Thyroid gland (tissue), 4 donors: ENCODE measurements at regions not wholly inside any gene's neighbourhood (a gene's known extent, or its start where the extent isn't known, plus 50 kb on each side); places are given as distances from the start of the nearest gene placed in this dataset.

Source experiments
- DNase-seq, 2 donors: peaks; one replicate each; pipeline ENCODE4 v3.0.0-alpha.2; 2019
- H3K27ac ChIP-seq, 3 donors: fragments of 200-600 bp; sonication (generic); 1 replicate in 2 of 3; 2 replicates in 1 of 3; pipeline ENCODE4 v1.5.1; 2016 to 2019; ENCODE audit warnings: mild to moderate bottlenecking in 1 of 3, moderate library complexity in 1 of 3
- H3K27me3 ChIP-seq: fragments of 200-600 bp; sonication (generic); one replicate; pipeline ENCODE4 v1.5.1; 2019
- H3K36me3 ChIP-seq, 2 donors: fragments of 200-600 bp; sonication (generic); one replicate each; pipeline ENCODE4 v1.5.1; 2016 to 2019
- H3K4me1 ChIP-seq, 2 donors: fragments of 200-600 bp; sonication (generic); one replicate each; pipeline ENCODE4 v1.5.1; 2017 to 2019
- H3K4me3 ChIP-seq, 3 donors: fragments of 200-600 bp; sonication (generic); replicated peaks in 1 of 3; 1 replicate in 2 of 3; 2 replicates in 1 of 3; pipeline ENCODE4 v1.5.1; 2016; ENCODE audit warnings: mild to moderate bottlenecking in 1 of 3
- H3K9me3 ChIP-seq: fragments of 200-600 bp; sonication (generic); one replicate; pipeline ENCODE4 v1.5.1; 2017
- CTCF ChIP-seq, 6 experiments: fragments of 200-600 bp in 3 of 6; fragments of 450-650 bp in 3 of 6; sonication (generic) in 3 of 6; IDR thresholded peaks; one replicate each; pipeline ENCODE4 v1.5.1; 2016 to 2019; ENCODE audit warnings: antibody characterized with exemption in 6 of 6, mild to moderate bottlenecking in 2 of 6, inconsistent platforms in 1 of 6, moderate library complexity in 1 of 6
- POLR2A ChIP-seq, 2 donors: fragments of 450-650 bp; IDR thresholded peaks; one replicate each; pipeline ENCODE4 v1.6.1; 2017; ENCODE audit warnings: antibody characterized with exemption in 2 of 2, mild to moderate bottlenecking in 2 of 2, moderate library complexity in 1 of 2
- WGBS, 2 donors: methylation state at CpG; one replicate each; pipeline ENCODE4 v1.1.5; 2017; 5-methylcytosine and 5-hydroxymethylcytosine counted together
- intact Hi-C: fragments of 100-400 bp; cut with DNase I; formaldehyde crosslinking; loops from one replicate; pipeline ENCODE4 v1.15.1; 2023

DNA sequence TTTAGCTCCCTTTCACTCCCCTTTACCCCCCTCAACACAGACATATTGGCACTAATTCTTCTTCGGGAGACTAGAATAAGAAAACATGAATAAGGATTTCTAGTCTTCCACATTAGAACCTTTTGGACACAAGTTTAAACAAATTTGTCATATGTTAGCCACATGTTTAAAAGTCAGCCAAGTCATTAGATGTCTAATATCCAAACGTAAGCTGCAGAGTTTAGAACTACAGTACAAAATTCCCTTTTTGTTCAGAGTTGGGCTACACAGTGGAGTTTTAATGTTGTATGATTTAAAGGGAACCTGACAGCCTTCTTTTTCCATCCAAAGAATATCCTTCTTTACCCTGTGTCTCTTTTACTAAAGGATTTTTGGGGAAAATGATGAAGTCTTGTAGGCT, 79.8 kb downstream of the PDE6H start:
- no peak overlapping the region for H3K27ac ChIP-seq
- H3K9me3 ChIP-seq: no peaks in the 10 kb centered on the region
- intact Hi-C loops: no loop called here
- H3K4me3 ChIP-seq: no peak overlapping the region
- 77 to 81% methylated on average over 2 of the region's 2 CpGs for WGBS, 2 donors
- DNase-seq: no peak
- no peaks in the 10 kb centered on the region for H3K27me3 ChIP-seq
- no peaks in the 10 kb centered on the region for H3K4me1 ChIP-seq
- H3K36me3 ChIP-seq: no peaks in the 10 kb centered on the region
- TF ChIP-seq CTCF (IDR thresholded peaks at IDR 0.05) (no peak), POLR2A (IDR thresholded peaks at IDR 0.05) (no peak)

GRCh38 chr12:15056218-15056617, 83.4 kb downstream of the PDE6H start:
- H3K4me3 ChIP-seq: no peak overlapping the region
- no peaks in the 10 kb centered on the region for H3K36me3 ChIP-seq
- no peaks in the 10 kb centered on the region for H3K27me3 ChIP-seq
- TF ChIP-seq CTCF (IDR thresholded peaks at IDR 0.05) (no peak), POLR2A (IDR thresholded peaks at IDR 0.05) (no peak)
- H3K4me1 ChIP-seq: no peaks in the 10 kb centered on the region
- WGBS, 2 donors: 78 to 84% methylated on average over 1 of the region's 1 CpG
- DNase-seq: no peak
- H3K9me3 ChIP-seq: no peaks in the 10 kb centered on the region
- intact Hi-C loops: no loop called here
- no peak overlapping the region for H3K27ac ChIP-seq
